Muscle layer of colon (tissue), 2 donors: ENCODE measurements at regions not wholly inside any gene's neighbourhood (a gene's known extent, or its start where the extent isn't known, plus 50 kb on each side); places are given as distances from the start of the nearest gene placed in this dataset.
"Not testable (repeated sequence)": the region's sequence is repeated elsewhere in the genome, so short reads cannot be mapped to it uniquely, and the experiment has no call there.

Experiments used
- H3K27ac ChIP-seq: one replicate; pipeline ENCODE4 v1.7.0; 2013; ENCODE audit warnings: low read depth, mild to moderate bottlenecking, low read length, moderate library complexity
- H3K27me3 ChIP-seq, 2 donors: one replicate each; pipeline ENCODE4 v1.7.0; 2013; ENCODE audit warnings: low read length in 2 of 2, mild to moderate bottlenecking in 2 of 2; ENCODE audit not compliant: insufficient read depth in 2 of 2, control insufficient read depth in 1 of 2
- H3K36me3 ChIP-seq: one replicate; pipeline ENCODE4 v1.7.0; 2013; ENCODE audit warnings: mild to moderate bottlenecking, low read length; ENCODE audit not compliant: insufficient read depth
- H3K4me1 ChIP-seq: one replicate; pipeline ENCODE4 v1.7.0; 2013; ENCODE audit warnings: mild to moderate bottlenecking, low read length; ENCODE audit not compliant: insufficient read depth
- H3K4me3 ChIP-seq, 2 donors: one replicate each; pipeline ENCODE4 v1.7.0; 2013; ENCODE audit warnings: low read length in 2 of 2, low read depth in 1 of 2, mild to moderate bottlenecking in 1 of 2, moderate library complexity in 1 of 2
- H3K9ac ChIP-seq: one replicate; pipeline ENCODE4 v1.7.0; 2013; ENCODE audit warnings: low read length
- H3K9me3 ChIP-seq: one replicate; pipeline ENCODE4 v1.7.0; 2013; ENCODE audit warnings: mild to moderate bottlenecking, low read length
- donor health status: abdominal sarcoma.
- donor health status: Adenocarcinoma of cecum.

GRCh38 chr17:52930145-52930544 lies 771.6 kb upstream of the CA10 start:
- no peak overlapping the region for H3K9ac ChIP-seq
- no peak overlapping the region for H3K4me3 ChIP-seq
- H3K36me3 ChIP-seq, result no peaks in the 10 kb centered on the region
- no peaks in the 10 kb centered on the region for H3K4me1 ChIP-seq
- H3K27me3 ChIP-seq, result no peaks in the 10 kb centered on the region
- no peaks in the 10 kb centered on the region for H3K9me3 ChIP-seq
- no peak overlapping the region for H3K27ac ChIP-seq

DNA sequence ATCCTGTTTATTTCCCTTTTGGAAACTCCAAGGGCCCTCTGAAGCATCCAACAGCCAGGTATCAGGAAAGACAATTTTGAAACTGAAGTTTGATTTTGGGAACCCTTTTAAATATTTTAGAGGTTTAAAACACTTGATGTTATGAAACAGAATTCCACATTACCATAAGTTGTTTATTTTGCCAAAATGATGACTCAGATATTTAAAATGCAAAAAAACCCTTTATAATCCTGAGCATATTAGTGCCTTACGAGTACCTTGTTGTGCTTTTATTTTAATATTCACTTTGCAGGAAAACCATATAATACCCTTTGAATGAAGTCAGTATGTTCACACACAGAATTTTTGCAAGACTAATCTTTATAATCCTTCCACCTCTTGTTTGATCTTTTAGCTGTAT lies 765.1 kb upstream of the CA10 start:
- Histone ChIP-seq H3K27ac (no peak overlapping the region), H3K36me3 (no peaks in the 10 kb centered on the region), H3K27me3 (no peaks in the 10 kb centered on the region), H3K9ac (no peak overlapping the region), H3K4me1 (no peaks in the 10 kb centered on the region), H3K9me3 (no peaks in the 10 kb centered on the region), H3K4me3 (no peak overlapping the region)

- H3K9ac ChIP-seq, result no peak overlapping the region
- no peaks in the 10 kb centered on the region for H3K9me3 ChIP-seq
- H3K4me1 ChIP-seq, result no peaks in the 10 kb centered on the region
- H3K27ac ChIP-seq, result no peak overlapping the region
- H3K27me3 ChIP-seq, result no peaks in the 10 kb centered on the region
- H3K36me3 ChIP-seq, result no peaks in the 10 kb centered on the region
- H3K4me3 ChIP-seq, result no peak overlapping the region
These were observed 740.7 kb upstream of the CA10 start for GRCh38 chr17:52899235-52899634.

GRCh38 chr17:52895272-52895671 lies 736.8 kb upstream of the CA10 start:
- no peak overlapping the region for H3K27ac ChIP-seq
- no peaks in the 10 kb centered on the region for H3K4me1 ChIP-seq
- H3K4me3 ChIP-seq, result no peak overlapping the region

DNA sequence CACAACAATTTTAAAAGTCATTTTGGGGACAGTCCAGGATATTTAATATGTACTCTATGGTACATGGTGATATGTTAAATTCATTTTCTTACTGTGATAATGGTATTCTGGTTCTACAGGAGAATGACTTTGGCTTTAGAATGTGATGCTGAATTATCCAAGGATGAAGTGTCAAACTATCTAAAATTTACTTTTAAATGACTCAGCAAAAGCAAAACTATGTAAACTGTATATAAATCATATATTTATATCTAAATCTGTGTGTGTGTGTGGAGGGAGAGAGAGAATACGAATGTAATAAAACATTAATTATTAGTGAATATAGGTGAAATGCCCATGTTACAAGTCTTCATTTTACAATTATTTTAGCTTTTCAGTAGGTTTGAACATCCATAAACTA lies 733.8 kb upstream of the CA10 start:
- H3K4me1 ChIP-seq, result no peaks in the 10 kb centered on the region
- H3K9me3 ChIP-seq, result no peaks in the 10 kb centered on the region
- H3K9ac ChIP-seq, result no peak overlapping the region
- H3K36me3 ChIP-seq, result no peaks in the 10 kb centered on the region
- H3K4me3 ChIP-seq, result no peak overlapping the region
- H3K27me3 ChIP-seq, result no peaks in the 10 kb centered on the region
- H3K27ac ChIP-seq, result no peak overlapping the region

More at GRCh38 chr17:52895272-52895671, 736.8 kb upstream of the CA10 start:
- no peak overlapping the region for H3K9ac ChIP-seq
- H3K9me3 ChIP-seq, result no peaks in the 10 kb centered on the region
- H3K27me3 ChIP-seq, result no peaks in the 10 kb centered on the region
- no peaks in the 10 kb centered on the region for H3K36me3 ChIP-seq

- Histone ChIP-seq H3K4me1 (no peaks in the 10 kb centered on the region), H3K36me3 (no peaks in the 10 kb centered on the region), H3K4me3 (no peak overlapping the region), H3K9me3 (no peaks in the 10 kb centered on the region), H3K27ac (no peak overlapping the region), H3K27me3 (peaks cover 0 to 3% of the 10 kb centered on the region in 2 donors), H3K9ac (no peak overlapping the region)
These were observed 727.4 kb upstream of the CA10 start for GRCh38 chr17:52885882-52886281.

GRCh38 chr17:52883907-52884491 lies 725.5 kb upstream of the CA10 start:
- H3K36me3 ChIP-seq, H3K9me3 ChIP-seq, H3K27ac ChIP-seq, H3K9ac ChIP-seq, H3K27me3 ChIP-seq, H3K4me3 ChIP-seq, H3K4me1 ChIP-seq: not testable (repeated sequence)

DNA sequence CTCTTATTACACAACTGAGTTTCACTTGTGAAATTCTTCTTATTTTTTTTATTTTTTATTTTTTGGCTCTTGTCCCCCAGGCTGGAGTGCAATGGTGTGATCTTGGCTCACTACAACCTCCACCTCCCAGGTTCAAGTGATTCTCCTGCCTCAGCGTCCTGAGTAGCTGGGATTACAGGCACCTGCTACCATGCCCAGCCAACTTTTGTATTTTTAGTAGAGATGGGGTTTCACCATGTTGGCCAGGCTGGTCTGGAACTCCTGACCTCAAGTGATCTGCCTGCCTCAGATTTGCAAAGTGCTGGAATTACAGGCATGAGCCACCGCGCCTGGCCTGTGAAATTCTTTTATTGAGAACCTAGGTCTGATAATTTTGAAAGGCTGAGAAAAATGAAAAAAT lies 688.3 kb upstream of the CA10 start:
- not testable (repeated sequence) for H3K27ac ChIP-seq, H3K4me3 ChIP-seq, H3K27me3 ChIP-seq, H3K36me3 ChIP-seq, H3K4me1 ChIP-seq, H3K9me3 ChIP-seq, H3K9ac ChIP-seq

DNA sequence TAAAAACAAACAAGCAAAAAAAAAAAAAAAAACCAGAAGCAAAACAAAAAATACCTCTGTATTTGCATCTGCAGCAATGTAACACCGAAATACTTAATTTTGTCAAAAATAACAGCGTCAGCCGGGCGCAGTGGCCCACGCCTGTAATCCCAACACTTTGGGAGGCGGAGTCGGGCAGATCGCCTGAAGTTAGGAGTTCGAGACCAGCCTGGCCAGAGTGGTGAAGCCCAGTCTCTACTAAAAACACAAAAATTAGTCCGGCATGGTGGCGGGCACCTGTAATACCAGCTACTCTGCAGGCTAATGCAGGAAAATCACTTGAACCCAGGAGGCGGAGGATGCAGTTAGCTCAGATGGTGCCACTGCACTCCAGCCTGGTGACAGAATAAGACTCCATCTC lies 683.5 kb upstream of the CA10 start:
- H3K4me1 ChIP-seq, result no peaks in the 10 kb centered on the region
- no peak overlapping the region for H3K9ac ChIP-seq
- H3K27me3 ChIP-seq, result no peaks in the 10 kb centered on the region
- H3K36me3 ChIP-seq, result no peaks in the 10 kb centered on the region
- H3K9me3 ChIP-seq, result no peaks in the 10 kb centered on the region
- H3K4me3 ChIP-seq, result no peak overlapping the region
- no peak overlapping the region for H3K27ac ChIP-seq

DNA sequence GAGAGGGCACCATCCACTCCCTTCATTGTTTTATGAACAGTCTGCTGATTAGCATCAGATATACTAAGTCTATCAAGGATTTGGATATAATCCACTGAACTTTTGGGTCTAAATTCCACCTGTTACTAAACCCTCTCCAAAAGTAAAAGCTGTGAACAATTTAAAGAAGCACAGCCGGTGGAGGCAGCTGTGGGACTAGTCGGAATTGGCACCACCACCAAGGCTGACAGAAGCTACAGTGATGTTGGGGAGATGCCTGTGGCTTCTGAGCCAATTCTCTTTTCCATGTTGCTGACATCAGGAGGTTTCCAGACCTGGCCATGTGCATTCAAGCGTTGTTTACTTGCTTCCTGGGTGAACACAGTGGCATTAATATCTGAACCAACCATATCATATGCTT lies 679.0 kb upstream of the CA10 start:
- Histone ChIP-seq H3K9ac (no peak overlapping the region), H3K27ac (no peak overlapping the region), H3K27me3 (no peaks in the 10 kb centered on the region), H3K4me3 (no peak overlapping the region), H3K9me3 (no peaks in the 10 kb centered on the region), H3K4me1 (no peaks in the 10 kb centered on the region), H3K36me3 (no peaks in the 10 kb centered on the region)

DNA sequence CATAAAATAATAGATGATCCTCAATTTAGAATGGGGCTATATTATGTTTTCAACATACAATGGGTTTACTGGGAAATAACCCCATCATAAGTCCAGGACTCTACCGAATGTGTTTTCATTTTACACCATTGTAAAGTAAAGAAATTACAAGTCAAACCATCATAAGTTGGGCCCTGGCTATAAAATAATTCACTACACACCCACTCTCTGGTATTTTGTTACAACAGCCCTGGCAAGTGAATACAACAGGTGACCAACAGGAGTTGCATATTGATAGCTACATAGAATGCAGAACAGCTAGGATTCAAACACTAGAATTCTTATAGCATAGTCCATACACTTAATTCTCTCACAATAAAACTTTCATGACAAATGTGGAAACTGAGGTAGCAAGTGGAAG lies 673.0 kb upstream of the CA10 start:
- H3K4me3 ChIP-seq, result no peak overlapping the region
- no peaks in the 10 kb centered on the region for H3K9me3 ChIP-seq
- no peak overlapping the region for H3K27ac ChIP-seq

GRCh38 chr17:52828621-52829020 lies 670.1 kb upstream of the CA10 start:
- H3K4me1 ChIP-seq, result no peaks in the 10 kb centered on the region
- no peak overlapping the region for H3K27ac ChIP-seq
- no peaks in the 10 kb centered on the region for H3K27me3 ChIP-seq
- H3K9me3 ChIP-seq, result no peaks in the 10 kb centered on the region
- no peak overlapping the region for H3K9ac ChIP-seq
- no peak overlapping the region for H3K4me3 ChIP-seq
- H3K36me3 ChIP-seq, result no peaks in the 10 kb centered on the region

More for the DNA sequence above, 673.0 kb upstream of the CA10 start:
- no peaks in the 10 kb centered on the region for H3K4me1 ChIP-seq
- no peak overlapping the region for H3K9ac ChIP-seq
- H3K27me3 ChIP-seq, result no peaks in the 10 kb centered on the region
- H3K36me3 ChIP-seq, result no peaks in the 10 kb centered on the region
